ENCODE measurements at regions not wholly inside any gene's neighbourhood (a gene's known extent, or its start where the extent isn't known, plus 50 kb on each side); places are given as distances from the start of the nearest gene placed in this dataset.
A peak's percentile ranks its signal among the peaks of the same experiment; 100 is the strongest.

DNA sequence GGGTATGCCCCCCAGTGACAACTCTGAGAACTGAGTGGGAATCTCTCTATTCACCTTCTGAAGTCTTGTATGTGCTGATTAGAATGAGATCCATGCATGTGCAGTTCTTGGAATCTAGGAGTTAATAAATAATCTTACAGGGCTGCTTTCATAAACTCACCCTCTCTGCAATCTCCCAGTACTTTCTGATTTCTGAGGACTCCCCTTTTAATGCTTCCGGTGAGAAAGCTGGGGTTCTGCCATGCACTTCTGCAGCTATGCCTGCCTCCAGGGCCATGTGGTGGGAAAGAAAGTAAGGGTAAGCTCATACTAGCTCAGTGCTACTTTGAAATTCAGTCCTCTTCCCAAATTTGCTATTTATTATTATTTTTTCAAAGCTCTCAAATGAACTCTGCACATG lies 432.9 kb downstream of the MTX2 start:
- DNase-seq (ENCODE audit: low read depth in 4 of 4, low spot score in 3 of 4), result no peak

DNA sequence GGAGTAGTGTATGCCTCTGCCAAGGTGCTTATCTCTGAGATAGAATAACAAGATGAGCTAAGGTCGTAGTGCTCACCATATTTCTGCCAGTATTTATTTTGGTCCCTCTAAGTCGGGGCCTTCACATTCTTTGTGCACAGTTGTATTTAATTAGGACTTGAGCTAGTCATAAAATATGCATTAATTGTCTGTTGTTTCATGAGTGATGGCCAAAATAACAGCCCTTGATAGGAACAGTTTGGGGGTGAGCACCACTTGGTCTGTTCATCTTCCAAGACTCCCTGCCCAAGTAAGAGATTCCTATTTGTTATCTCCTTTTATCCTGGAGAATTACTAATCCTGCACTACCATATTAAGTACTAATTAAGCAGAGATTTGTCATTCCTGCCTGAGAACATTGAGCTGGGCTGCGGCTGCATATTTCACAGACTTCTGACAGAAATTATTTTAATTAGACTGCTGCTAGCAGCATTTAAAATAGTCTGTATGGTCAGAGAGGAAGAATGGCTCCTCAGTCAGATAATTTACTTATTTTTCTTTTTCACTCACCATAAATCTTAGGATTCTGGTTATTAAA lies 435.1 kb downstream of the MTX2 start:
- peak in 3 of 4 donors; percentile 31 to 39 (median 35) for DNase-seq (ENCODE audit: low read depth in 4 of 4, low spot score in 3 of 4)

DNA sequence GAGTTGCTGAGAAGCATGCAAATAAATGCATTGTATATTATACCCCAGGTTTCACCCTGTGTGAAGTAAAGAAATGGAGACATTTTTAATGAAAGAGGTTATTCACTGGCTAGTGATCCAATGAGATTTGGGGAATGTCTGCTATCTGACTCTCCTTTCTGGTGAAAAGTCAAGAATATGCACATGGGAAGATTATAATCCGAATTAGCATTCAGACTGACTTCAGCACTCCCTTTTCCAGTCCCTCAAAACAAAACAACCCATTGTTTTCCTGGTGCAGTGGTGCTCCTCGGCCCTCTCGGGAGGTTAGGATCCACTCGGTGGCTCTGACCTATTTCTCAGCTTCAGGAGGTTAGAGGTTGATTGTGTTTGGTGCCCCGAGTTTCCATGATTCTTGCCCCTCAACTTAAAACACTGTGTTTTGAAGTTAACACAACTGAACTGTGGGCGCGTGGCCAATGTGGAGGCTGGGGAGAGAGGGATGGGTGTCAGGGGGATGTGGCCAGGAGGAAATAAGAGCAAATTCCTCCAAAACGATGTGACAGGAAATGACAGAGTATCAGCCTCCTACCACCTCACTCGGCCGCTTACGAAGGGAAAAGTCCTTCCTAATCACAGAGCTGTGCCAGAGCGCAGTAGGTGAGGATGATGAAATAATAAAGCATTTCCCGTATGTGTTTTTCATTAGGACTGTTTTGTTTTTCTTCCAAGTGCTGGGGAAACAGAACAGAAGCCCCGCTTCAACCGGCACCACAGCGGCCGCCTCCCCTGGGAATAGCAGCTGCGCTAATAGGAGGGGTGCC lies 440.1 kb downstream of the MTX2 start:
- no peak for DNase-seq (ENCODE audit: low read depth in 4 of 4, low spot score in 3 of 4)

DNA sequence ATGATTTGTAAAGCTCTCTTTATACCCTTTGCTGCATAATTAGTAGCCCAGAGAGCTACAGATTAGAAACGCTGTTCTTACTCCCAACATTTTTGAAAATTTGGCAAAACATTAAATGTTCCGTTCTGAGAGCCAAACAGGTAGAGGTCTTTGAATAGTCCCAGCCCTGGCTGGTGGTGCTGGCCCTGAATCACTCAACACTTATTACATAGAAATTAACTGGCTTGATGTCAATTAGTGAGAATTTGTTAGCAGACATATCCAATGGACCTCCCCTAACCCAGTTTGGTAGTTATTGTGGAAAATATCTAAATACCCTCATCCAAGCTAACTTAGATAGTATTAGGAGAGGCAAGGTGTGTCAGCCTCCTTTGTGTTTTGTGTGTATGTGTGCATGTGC lies 440.7 kb downstream of the MTX2 start:
- no peak for DNase-seq (ENCODE audit: low read depth in 4 of 4, low spot score in 3 of 4)

DNA sequence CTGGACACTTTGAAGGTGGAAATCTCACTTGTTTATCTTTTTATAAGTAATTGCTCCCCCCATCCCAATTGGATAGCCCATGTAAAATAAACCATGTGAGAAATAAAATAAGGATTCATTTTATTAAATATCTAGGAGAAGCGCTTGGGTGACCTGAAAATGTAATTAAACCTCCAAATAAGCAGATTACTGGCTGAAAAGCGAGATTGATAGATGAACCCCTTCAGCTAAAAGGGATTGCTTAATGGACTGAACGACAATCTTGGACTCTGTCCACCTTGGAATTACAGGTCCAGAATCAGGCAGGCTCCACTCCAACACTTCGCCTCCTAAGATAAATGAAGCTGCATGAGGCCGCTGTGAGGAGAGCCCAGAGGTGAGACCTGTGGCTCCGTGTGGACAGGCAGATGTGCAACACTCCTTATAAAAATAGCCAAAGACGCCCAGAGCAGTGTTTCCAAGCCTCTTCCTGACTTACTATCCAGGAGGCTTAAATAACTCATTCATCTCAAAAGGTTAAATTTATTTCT lies 441.5 kb downstream of the MTX2 start:
- no peak for DNase-seq (ENCODE audit: low read depth in 4 of 4, low spot score in 3 of 4)

DNA sequence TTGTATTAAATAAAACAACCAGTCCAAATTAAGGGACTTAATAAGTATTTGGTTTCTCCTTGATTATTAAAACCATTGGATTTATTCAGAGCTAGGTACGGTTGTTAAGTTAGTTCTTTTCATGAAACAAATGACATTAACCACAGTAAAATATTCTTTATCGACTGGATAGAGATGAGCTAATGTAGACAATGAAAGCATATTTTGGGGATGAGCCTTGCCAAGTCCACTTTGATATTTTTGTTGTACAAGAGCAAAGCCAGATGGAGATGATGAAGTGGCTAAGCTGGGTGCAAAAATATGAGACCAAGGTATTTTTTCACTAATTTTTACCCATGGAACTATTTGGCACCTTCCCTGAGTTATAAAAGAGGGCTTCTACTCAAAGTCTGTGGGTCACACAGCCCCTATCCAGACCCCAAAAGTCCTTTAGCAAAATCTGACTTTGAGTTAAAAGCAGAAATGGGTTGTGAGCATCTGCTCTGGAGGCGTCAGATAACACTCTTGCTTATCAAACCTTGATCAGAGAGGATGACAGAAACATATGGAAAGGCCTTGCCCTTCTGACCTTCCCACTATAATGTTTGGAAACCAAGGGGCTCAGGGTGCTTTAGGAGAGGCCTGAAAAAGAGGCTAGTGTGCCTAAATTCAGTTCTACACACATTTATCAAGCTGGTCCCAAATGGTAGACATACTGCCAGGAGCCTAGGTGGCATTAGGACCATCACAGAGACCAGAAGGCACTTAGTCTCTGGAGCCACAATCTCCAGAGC lies 456.8 kb downstream of the MTX2 start:
- DNase-seq (ENCODE audit: low read depth in 4 of 4, low spot score in 3 of 4), result no peak

DNA sequence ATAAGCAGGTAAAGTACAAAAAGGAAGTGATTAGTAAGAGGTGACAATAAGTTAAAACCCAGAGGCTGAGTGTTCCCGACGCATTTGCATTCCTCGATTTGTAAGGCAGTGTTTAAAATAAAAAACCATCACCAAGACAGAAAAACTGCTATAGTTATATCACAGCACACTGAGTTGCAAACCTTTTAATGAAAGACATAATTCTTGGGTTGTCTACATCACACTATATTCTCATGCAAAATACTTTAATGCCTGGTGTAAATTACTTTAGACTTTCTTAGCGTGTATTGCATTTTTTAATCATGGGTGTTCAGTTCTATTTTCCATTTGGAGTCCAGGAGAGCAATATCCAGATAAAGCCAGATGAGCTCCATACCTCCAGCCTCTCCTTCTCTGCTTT lies 458.5 kb downstream of the MTX2 start:
- DNase-seq (ENCODE audit: low read depth in 4 of 4, low spot score in 3 of 4), result no peak

DNA sequence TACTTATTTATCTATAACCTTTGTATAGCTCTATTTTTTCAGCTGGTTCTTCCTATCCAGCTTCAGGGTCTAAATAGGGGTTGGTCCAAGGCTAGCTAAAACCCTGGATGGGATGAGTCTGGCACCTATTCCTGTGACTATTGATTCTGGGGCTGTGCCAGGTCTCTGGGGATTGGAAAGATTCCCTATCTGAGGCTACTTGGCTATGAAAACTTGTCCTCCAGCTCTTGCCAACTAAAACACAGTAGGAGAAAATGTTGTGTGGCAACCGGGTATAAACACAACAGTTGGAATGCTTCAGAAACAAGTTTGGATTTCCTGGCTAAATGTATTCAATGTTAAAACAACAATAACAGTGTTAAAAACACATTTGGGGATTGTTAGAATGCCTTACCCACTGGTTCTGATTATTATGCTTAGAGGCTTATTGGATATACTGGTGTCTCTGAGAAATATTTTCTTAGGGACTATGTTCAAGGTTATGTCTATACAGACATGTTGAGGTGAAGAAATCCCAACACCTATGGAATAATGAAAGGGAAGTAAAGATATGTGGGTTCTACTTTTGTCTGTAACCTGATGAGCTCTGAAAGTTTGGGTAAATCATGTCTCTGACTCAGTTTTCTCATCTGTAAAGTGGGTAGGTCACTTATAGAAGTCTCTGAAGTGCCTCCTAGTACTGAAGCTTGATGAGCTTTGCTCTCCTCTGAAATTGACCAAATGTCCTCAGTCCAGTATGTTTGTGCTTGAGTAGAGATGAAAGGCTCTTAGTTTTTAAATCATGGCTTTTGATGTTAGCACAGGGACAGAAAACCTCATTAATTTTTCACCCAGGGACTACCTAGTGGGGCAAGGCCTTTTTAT lies 460.7 kb downstream of the MTX2 start:
- peak in 1 of 4 donors; percentile 39 for DNase-seq (ENCODE audit: low read depth in 4 of 4, low spot score in 3 of 4)

DNA sequence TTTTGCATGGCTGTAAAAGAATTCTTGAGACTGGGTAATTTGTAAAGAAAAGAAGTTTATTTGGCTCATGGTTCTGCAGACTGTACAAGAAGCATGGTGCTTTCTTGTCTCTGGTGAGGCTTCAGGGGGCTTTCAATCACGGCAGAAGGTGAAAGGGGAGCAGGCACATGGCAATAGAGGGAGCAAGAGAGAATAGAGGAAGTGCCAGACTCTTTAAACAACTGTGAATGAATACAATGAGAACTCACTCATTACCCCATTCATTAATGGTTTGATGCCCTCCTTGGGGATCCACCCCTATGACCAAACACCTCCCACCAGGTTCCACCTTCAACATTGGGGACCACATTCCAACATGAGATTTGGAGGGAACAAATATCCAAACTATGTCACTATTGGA lies 463.5 kb downstream of the MTX2 start:
- no peak for DNase-seq (ENCODE audit: low read depth in 4 of 4, low spot score in 3 of 4)

DNA sequence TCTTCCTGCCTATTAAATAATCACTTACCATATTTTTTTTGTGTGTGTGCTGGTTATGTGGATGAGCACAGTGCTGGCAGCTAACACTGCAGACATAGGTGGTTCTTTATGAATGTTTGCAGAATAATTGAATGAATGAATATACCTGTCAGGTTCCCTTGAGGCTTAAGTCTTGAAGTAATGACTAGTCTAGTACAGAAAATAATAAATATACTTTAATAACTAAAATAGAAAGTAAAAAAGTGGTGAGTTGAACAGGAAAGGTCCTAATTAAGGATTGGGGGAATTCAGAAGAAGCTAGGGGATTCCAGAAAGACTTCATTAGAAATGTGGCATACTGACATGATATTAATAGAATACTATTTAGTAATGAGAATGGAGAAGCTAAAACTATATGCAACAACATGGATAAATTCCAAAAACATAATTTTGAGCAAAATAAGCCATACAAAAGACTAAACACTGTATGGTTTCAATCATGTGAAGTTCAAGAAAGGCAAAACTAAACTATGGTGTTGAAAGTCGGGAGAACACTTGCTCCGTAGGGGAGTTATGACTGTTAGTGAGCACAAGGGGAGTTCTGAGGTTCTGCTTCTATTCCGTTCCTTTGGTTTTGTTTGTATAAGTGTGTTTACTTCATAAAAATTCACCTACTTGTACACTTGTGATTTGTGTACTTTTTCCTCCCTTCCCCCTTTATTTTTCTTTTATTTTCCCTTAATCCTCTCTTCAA lies 464.6 kb downstream of the MTX2 start:
- DNase-seq (ENCODE audit: low read depth in 4 of 4, low spot score in 3 of 4), result no peak

DNA sequence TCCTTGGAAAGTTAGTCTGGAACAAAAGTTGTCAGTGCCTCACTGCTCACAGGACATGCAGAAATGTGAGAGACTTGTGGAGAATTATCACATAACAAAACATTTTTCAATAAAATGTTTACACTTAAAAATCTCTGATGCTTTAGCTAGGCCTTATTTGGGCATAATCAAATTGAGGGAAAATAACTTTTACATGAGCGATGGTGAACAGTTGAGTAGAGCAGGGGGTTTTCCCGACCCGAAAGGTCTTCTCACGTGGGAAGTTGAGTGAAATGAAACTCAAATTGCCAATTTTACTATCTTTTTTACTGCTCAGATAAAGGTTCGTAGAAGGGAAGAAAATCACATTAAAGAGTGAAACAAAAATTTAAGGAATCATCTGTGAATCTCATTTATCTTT lies 465.6 kb downstream of the MTX2 start:
- DNase-seq (ENCODE audit: low read depth in 4 of 4, low spot score in 3 of 4), result no peak

DNA sequence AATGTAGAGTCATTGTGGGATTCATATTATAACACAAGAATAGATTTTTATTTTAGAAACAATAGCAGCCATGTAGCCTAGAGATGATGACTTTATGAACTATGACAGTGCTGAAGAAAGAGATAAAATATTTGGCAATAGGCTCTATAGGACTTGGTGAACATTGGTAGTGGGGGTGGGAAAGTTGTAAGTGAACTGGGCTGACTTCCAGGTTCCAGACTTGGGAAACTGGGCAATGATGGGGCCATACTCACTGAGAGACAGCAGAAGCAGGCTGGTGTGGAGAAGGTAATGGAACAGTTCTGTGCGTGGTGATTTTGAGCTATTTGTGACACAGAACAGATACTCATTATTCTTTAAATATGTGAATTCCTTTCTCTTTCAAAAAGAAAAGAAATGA lies 470.3 kb upstream of the HNRNPA3 start:
- no peak for DNase-seq (ENCODE audit: low read depth in 4 of 4, low spot score in 3 of 4)

DNA sequence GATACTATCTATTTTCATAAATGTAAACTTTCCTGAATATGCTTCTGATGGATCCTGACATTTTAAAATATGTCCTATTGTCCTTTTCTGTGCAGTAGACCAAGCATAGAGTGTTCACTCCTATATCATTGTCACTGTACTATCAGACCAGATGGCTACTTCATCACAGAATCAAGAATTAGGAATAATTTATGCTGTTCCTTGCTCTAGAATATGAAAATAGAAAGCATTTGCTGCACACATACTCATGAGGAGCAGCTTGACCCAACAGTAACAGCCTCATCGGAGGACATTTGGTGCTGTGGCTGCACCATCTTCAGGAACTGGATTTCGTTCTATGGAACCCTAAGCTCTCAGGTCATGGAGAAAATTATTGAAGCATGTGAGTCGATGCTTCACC lies 468.9 kb upstream of the HNRNPA3 start:
- no peak for DNase-seq (ENCODE audit: low read depth in 4 of 4, low spot score in 3 of 4)

DNA sequence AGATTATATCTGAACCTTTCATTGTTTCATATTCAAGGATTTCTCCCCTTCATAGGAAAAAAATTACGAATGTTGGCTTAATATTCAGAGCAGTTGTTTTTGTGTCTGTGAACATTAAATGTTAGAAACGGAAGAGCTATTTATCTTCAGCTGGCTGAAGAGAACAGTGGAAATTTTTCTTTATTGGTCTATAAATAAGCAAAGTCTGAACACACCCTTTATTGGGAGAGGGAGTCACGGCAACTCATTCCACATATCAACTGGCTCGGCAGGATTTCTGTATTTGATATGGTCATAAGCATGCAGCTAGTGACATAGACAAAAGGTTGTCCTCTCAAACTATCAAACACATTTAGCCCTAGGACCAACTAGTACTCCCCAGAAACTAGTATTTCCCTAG lies 468.4 kb upstream of the HNRNPA3 start:
- DNase-seq (ENCODE audit: low read depth in 4 of 4, low spot score in 3 of 4), result no peak

DNA sequence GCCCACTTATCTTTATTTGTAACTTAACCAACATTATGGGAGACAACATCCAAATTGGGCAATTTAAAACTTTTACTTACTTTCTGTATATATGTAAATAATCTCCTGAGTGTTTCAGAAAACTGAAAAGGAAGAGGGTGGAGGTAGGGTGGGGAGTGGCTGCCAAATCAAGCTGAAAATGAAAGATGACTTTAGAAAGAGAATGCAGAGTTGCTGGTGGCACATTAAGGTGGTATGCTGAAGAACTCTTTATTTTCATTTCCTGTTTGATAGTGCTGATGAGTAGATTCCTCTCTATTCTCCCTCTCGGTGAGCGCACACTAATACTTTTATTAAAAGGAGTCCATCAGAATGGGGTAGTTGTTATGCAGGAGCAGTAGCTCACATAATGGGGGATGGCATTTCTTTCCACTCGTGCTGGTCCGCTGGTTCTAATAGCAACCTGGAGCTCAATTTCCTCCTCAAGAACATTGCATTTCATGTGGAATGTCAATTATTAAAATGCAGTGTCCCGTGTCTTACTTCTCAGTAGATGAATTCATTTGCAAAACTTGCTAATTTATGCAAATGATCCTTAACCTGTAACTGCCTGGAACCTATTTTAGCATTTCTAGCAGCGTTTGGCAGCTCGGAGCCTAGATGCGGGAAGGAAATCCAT lies 466.9 kb upstream of the HNRNPA3 start:
- DNase-seq (ENCODE audit: low read depth in 4 of 4, low spot score in 3 of 4), result no peak

DNA sequence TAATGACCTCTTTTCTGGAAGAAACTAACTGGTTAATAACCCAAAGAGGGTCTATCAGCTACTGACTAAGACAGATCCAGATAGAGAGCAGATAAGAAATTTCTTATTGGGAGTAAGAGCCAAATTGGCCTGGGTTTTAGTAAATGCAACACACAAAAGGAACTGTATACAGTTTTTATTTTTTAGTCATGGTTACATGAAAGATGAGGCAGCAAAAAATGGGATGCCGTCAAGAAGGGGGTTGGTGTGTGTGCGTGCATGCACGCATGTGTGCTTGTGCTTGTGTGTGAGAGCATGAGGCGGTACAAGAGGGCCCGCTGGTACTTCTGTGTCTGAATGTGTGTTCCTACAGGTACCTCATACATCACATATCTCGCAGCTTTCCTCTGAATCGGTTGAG lies 466.2 kb upstream of the HNRNPA3 start:
- DNase-seq (ENCODE audit: low read depth in 4 of 4, low spot score in 3 of 4), result no peak

DNA sequence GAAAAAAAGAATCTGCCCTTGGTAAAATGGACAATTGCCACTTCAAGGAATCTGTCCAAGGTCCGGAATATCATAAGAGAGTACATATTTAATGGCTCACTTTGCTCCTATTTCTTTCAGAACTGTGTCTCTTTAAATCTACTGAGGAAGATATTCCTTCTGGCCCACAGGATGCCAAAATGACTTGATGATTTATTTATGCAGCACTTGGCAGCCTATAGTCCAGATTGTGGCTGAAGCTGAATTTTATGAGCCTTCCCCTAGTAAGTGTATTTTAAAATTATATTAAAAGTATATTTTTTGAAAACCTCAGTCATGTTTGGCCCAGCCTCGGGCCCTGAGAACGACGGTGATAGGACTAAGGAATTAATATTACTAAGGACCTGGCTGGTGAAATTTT lies 465.1 kb upstream of the HNRNPA3 start:
- DNase-seq (ENCODE audit: low read depth in 4 of 4, low spot score in 3 of 4), result no peak

DNA sequence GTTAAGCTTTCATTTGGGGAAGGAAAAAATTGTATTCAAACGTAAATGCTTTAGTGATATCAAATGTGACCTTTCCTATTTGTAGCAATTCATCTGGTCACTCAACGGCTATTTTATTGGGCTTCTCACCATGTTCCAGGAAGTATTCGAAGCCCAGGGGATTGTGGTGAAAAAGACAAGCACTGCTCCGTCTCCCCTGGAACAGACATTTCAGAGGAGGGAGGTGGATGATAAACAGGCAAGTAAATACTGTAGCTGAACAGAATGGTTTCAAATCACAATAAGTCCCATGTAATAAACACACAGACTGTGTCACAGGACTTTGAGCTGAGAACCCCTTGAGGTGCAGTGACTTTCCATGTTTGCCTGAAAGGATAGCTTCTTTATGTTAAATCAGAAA lies 464.7 kb upstream of the HNRNPA3 start:
- no peak for DNase-seq (ENCODE audit: low read depth in 4 of 4, low spot score in 3 of 4)

DNA sequence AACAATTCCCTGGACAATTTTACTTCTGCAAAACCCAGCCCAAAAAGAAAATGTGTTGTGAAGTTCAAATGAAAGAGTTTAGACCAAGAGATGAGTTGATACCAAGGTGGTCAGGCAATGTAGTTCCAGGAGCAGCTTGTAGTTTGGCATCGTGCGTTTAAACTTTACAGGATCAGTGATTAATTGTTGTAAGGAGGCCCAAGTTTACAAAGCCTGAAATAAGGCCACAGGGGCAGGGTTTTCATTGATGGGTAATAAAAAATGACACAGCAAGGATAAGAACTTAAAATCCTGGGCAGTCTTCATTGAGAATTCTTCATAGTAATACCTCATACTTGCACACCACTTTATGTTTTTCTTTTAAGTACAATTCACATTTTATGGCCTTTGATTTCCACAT lies 463.9 kb upstream of the HNRNPA3 start:
- DNase-seq (ENCODE audit: low read depth in 4 of 4, low spot score in 3 of 4), result no peak
